IPS-NIHi7 (cell line): ENCODE measurements at regions not wholly inside any gene's neighbourhood (a gene's known extent, or its start where the extent isn't known, plus 50 kb on each side); places are given as distances from the start of the nearest gene placed in this dataset.

Experiments
- DNase-seq: peaks from one replicate; pipeline ENCODE4 v3.0.0; 2012; ENCODE audit warnings: mixed read lengths; ENCODE audit errors: extremely low spot score

GRCh38 chr10:31644931-31645633 is 283.5 kb downstream of the ARHGAP12 start:
- no peak for DNase-seq

GRCh38 chr10:31642281-31642680 is 286.4 kb downstream of the ARHGAP12 start:
- no peak for DNase-seq

GRCh38 chr10:31635415-31636065 is 293.1 kb downstream of the ARHGAP12 start:
- DNase-seq: no peak

- DNase-seq: no peak
These were observed 293.6 kb downstream of the ARHGAP12 start for GRCh38 chr10:31635009-31635408.

- no peak for DNase-seq
These were observed 297.6 kb downstream of the ARHGAP12 start for GRCh38 chr10:31630861-31631567.

GRCh38 chr10:31625566-31625965 is 303.1 kb downstream of the ARHGAP12 start:
- no peak for DNase-seq

- DNase-seq: no peak
These were observed 304.0 kb downstream of the ARHGAP12 start for GRCh38 chr10:31624611-31625010.

- DNase-seq: no peak
These were observed 304.7 kb downstream of the ARHGAP12 start for GRCh38 chr10:31623947-31624346.

- no peak for DNase-seq
These were observed 304.4 kb downstream of the ZEB1 start for GRCh38 chr10:31623466-31623865.

- DNase-seq: no peak
These were observed 304.0 kb downstream of the ZEB1 start for GRCh38 chr10:31622978-31623377.

GRCh38 chr10:31621733-31622132 is 302.7 kb downstream of the ZEB1 start:
- no peak for DNase-seq

- DNase-seq: peak; percentile 88
These were observed 301.5 kb downstream of the ZEB1 start for GRCh38 chr10:31620226-31621151.

GRCh38 chr10:31619531-31620061 is 300.6 kb downstream of the ZEB1 start:
- no peak for DNase-seq

GRCh38 chr10:31618541-31619291 is 299.7 kb downstream of the ZEB1 start:
- DNase-seq: no peak

- no peak for DNase-seq
These were observed 298.7 kb downstream of the ZEB1 start for GRCh38 chr10:31617757-31618156.

- DNase-seq: no peak
These were observed 298.1 kb downstream of the ZEB1 start for GRCh38 chr10:31617133-31617532.

- DNase-seq: no peak
These were observed 296.1 kb downstream of the ZEB1 start for GRCh38 chr10:31615129-31615528.

GRCh38 chr10:31614611-31615010 is 295.6 kb downstream of the ZEB1 start:
- no peak for DNase-seq

GRCh38 chr10:31612082-31612481 is 293.1 kb downstream of the ZEB1 start:
- DNase-seq: no peak

GRCh38 chr10:31611161-31611560 is 292.1 kb downstream of the ZEB1 start:
- no peak for DNase-seq

- no peak for DNase-seq
These were observed 288.5 kb downstream of the ZEB1 start for GRCh38 chr10:31607481-31607880.
